Activated naive CD4-positive, alpha-beta T cell treated with anti-CD3 and anti-CD28 coated beads for 36 hours (primary cell): ENCODE measurements at regions not wholly inside any gene's neighbourhood (a gene's known extent, or its start where the extent isn't known, plus 50 kb on each side); places are given as distances from the start of the nearest gene placed in this dataset.
A peak's percentile ranks its signal among the peaks of the same experiment; 100 is the strongest.

Source experiments
- CTCF ChIA-PET: fragments of 350-600 bp; sonication (Branson Sonifier 250); formaldehyde crosslinking; loops from one replicate; lab custom pipeline; 2021; ENCODE audit warnings: antibody characterized with exemption; lab: Charles Lee
- DNase-seq: peaks from one replicate; pipeline ENCODE4 v3.0.0-alpha.2; 2020
- H3K27ac Mint-ChIP-seq: one replicate; pipeline ENCODE4 v1.8.0; 2021; ENCODE audit warnings: mild to moderate bottlenecking, mixed read lengths
- H3K27me3 Mint-ChIP-seq: one replicate; pipeline ENCODE4 v1.8.0; 2021; ENCODE audit warnings: low read depth, mixed read lengths
- H3K36me3 Mint-ChIP-seq: one replicate; pipeline ENCODE4 v1.8.0; 2021; ENCODE audit warnings: low read depth, mixed read lengths
- H3K4me1 Mint-ChIP-seq: one replicate; pipeline ENCODE4 v1.8.0; 2021; ENCODE audit warnings: low read depth, mixed read lengths
- H3K4me3 Mint-ChIP-seq: one replicate; pipeline ENCODE4 v1.8.0; 2021; ENCODE audit warnings: mild to moderate bottlenecking, moderate library complexity, mixed read lengths
- H3K9me3 Mint-ChIP-seq: one replicate; pipeline ENCODE4 v1.8.0; 2021; ENCODE audit warnings: mixed read lengths
- intact Hi-C: fragments of 100-400 bp; cut with micrococcal nuclease; formaldehyde crosslinking; loops from one replicate; pipeline ENCODE4 v1.15.1; 2023

DNA sequence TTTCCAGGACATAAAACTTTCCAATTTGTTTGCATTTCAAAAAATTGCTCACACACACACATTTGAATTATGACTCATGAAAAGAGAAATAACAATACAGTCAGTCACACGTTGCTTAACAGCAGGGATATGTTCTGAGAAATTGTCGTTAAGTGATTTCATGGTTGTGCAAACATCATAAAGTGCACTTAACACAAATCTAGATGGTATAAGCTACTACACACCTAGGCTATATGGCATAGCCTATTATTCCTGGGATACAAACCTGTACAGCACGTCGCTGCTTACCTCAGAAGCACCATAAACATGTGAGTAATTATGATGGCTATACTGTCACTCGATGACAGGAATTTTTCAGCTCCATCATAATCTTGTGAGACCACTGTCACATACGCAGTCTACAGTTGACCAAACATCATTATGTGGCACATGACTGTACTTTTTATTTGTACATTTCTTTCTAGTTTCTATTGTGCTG lies 378.2 kb downstream of the ACTL7B start:
- CTCF ChIA-PET, result interaction anchor here (0.6 kb wide), 1 partner anchor 939 kb away, joined by 4 read pairs; no protein-coding TSS in a partner anchor
- no peak for DNase-seq
- intact Hi-C loops, result loop anchor here (10.0 kb wide), 1 partner anchor 993 kb away; the partner anchor contains the start of gene KLF4
- Mint-ChIP-seq H3K4me3 (no peak overlapping the region), H3K9me3 (no peaks in the 10 kb centered on the region), H3K27ac (no peak overlapping the region), H3K36me3 (no peaks in the 10 kb centered on the region), H3K4me1 (peaks cover 3% of the 10 kb centered on the region), H3K27me3 (no peaks in the 10 kb centered on the region)

DNA sequence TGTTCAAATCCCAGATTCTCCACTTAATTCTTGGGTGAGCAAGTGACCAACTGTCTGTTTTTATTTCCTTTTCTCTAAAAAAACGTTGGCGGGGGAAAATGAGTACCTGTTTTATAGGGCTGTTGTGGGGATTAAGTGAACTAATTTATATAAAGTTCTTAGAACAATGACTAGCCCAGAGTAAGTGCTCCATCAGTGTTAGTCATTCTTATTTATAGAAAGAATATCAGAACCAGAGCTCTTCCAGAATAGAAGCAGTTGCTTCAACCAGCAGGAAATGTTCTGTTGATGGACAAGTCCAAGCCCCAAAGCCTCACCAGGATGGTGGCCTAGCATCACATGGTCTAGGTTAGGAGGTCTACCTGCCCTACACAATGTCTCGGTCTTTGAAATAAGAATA lies 379.2 kb downstream of the ACTL7B start:
- CTCF ChIA-PET, result no interaction called here
- intact Hi-C loops, result loop anchor here (10.0 kb wide), 1 partner anchor 992 kb away; the partner anchor contains the start of gene KLF4
- Mint-ChIP-seq H3K4me3 (no peak overlapping the region), H3K4me1 (peaks cover 3% of the 10 kb centered on the region), H3K27me3 (no peaks in the 10 kb centered on the region), H3K36me3 (no peaks in the 10 kb centered on the region), H3K9me3 (no peaks in the 10 kb centered on the region), H3K27ac (no peak overlapping the region)
- DNase-seq, result no peak

DNA sequence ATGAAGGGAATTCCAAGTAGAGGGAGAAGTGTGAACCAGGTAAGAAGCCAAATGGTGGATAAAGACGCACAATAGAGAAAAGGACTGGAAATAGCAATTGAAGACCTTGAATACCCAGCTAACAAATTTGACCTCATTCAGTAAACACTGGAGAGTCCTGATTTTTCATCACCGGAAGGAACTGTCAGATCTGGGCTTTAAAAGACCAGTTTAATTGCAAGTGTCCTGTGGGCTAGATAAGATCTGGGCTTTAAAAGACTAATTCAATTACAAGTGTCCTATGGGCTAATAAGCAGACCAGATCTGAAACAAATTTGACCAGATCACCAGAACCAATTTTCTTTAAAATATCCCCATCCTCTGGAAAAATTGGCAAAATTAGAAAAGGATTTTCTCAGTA lies 380.0 kb downstream of the ACTL7B start:
- no peaks in the 10 kb centered on the region for H3K36me3 Mint-ChIP-seq
- CTCF ChIA-PET, result no interaction called here
- no peak overlapping the region for H3K27ac Mint-ChIP-seq
- H3K4me1 Mint-ChIP-seq, result peaks cover 3% of the 10 kb centered on the region
- H3K27me3 Mint-ChIP-seq, result no peaks in the 10 kb centered on the region
- no peak overlapping the region for H3K4me3 Mint-ChIP-seq
- DNase-seq, result no peak
- intact Hi-C loops, result loop anchor here (10.0 kb wide), 1 partner anchor 991 kb away; the partner anchor contains the start of gene KLF4
- no peaks in the 10 kb centered on the region for H3K9me3 Mint-ChIP-seq

DNA sequence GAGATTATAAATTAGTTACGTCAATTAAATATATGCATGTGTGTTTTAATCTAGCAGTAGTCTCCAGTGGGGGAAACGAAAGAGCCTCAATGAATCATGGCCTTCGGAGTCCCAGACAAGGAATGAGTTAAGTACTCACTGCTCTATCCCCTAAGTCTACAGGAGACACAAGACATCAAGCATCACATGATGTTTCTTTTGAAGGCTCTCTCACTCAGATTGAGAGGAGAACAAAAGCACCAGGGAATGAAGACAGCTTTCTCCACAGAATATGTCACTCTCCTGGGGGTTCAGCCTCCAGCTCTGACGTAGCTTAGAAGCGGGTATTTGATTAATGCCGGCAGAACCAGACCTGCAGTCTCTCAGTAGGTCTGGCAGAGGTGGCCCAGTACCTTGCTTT lies 381.4 kb downstream of the ACTL7B start:
- Mint-ChIP-seq H3K36me3 (no peaks in the 10 kb centered on the region), H3K9me3 (peaks cover 1% of the 10 kb centered on the region), H3K27me3 (no peaks in the 10 kb centered on the region), H3K4me3 (no peak overlapping the region), H3K27ac (no peak overlapping the region), H3K4me1 (peaks cover 3% of the 10 kb centered on the region)
- no peak for DNase-seq
- intact Hi-C loops, result loop anchor here (10.0 kb wide), 1 partner anchor 990 kb away; the partner anchor contains the start of gene KLF4
- CTCF ChIA-PET, result no interaction called here

DNA sequence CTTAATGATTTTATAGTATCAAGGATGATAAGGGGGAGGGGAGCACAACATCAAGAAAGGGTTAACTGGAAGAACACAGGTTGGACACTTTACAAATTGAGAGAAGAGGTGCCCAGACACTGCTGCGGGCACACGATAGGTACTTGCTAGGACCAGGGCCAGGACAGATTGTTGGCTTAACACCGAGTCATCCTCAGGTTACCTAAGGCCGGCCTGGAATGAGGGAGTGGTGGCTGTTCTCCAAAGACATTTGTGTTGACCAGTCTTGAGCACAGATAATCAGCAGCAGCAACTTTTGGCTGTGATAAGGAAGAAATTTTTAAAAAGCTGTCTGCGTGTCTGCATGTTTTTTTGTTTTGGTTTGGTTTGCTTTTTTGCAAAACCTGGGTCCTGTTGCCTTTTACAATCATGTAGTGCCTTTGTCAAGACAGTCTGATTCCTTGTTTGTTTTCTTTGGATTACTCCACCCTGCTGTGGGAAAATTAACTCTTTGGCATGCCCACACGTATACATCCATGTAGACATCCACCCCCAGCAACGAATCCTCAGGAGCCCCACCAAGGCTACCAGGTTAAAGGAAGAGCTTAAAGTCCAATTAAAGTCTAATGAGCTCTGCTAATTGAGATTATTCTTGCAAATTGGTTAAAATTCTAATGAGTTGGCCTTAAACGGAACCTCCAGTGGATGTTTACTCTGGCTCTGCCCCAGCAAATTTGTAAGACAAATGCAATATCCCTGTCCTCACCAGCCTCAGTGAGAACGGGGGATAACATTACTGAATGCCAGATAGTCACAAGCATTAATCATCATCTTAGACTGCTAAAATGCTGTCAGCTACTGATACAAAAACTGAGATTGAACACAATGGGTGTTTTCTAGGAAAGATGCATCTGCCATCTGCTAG lies 382.3 kb downstream of the ACTL7B start:
- intact Hi-C loops, result loop anchor here (10.0 kb wide), 1 partner anchor 989 kb away; the partner anchor contains the start of gene KLF4
- peaks cover 1% of the 10 kb centered on the region for H3K9me3 Mint-ChIP-seq
- no peaks in the 10 kb centered on the region for H3K4me1 Mint-ChIP-seq
- CTCF ChIA-PET, result no interaction called here
- no peak for DNase-seq
- no peaks in the 10 kb centered on the region for H3K27me3 Mint-ChIP-seq
- no peaks in the 10 kb centered on the region for H3K36me3 Mint-ChIP-seq
- no peak overlapping the region for H3K27ac Mint-ChIP-seq
- no peak overlapping the region for H3K4me3 Mint-ChIP-seq

DNA sequence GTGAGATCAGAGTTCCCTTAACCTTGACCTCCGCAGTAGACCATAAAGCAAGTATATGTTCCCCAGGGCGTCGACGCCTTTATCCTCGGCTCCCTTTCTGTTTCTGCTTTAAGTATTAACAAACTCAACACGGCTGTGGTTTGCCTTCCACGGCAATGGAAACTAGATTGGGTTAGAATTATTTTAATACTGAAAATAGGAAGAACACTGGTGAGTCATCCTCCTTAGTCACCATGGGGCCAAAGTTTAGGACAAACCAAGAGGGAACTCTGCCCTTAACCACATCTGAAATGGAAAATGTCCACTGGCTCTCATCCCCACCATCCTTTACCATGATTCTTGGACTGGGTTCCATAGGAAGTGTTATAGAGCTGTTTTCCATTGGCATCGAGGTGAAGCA lies 386.1 kb downstream of the ACTL7B start:
- Mint-ChIP-seq H3K4me3 (no peak overlapping the region), H3K4me1 (no peaks in the 10 kb centered on the region), H3K27ac (no peak overlapping the region), H3K9me3 (peaks cover 1% of the 10 kb centered on the region), H3K36me3 (no peaks in the 10 kb centered on the region), H3K27me3 (no peaks in the 10 kb centered on the region)
- DNase-seq, result no peak
- intact Hi-C loops, result loop anchor here (5.0 to 10.0 kb wide), 2 partner anchors 98 to 985 kb away; partner anchors contain the start of gene KLF4
- CTCF ChIA-PET, result interaction anchor here (0.9 kb wide), 1 partner anchor 13 kb away, joined by 3 read pairs; no protein-coding TSS in a partner anchor

DNA sequence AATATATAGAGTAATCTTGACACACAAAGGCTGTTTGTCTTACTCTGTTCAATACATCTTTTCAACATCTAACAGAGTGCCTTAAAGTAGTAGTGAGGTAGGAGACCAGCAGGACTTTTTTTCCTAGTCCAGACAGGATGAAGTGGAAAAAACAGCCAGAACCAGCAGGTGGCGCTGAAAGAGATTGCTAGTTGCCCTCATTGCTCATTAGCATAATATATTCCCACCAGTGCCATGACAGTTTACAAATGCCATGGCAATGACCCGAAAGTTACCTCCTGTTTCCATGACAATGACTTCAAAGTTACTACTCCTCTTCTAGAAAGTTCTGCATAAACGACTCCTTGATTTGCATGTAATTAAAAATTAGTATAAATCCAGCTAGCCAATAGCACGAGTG lies 387.4 kb downstream of the ACTL7B start:
- Mint-ChIP-seq H3K36me3 (no peaks in the 10 kb centered on the region), H3K27me3 (no peaks in the 10 kb centered on the region), H3K9me3 (peaks cover 1% of the 10 kb centered on the region), H3K4me3 (no peak overlapping the region), H3K4me1 (no peaks in the 10 kb centered on the region), H3K27ac (no peak overlapping the region)
- intact Hi-C loops, result loop anchor here (5.0 kb wide), 1 partner anchor 99 kb away; no protein-coding TSS in a partner anchor
- CTCF ChIA-PET, result interaction anchor here (1.6 kb wide), 1 partner anchor 97 kb away, joined by 3 read pairs; no protein-coding TSS in a partner anchor
- peak; percentile 53 for DNase-seq

DNA sequence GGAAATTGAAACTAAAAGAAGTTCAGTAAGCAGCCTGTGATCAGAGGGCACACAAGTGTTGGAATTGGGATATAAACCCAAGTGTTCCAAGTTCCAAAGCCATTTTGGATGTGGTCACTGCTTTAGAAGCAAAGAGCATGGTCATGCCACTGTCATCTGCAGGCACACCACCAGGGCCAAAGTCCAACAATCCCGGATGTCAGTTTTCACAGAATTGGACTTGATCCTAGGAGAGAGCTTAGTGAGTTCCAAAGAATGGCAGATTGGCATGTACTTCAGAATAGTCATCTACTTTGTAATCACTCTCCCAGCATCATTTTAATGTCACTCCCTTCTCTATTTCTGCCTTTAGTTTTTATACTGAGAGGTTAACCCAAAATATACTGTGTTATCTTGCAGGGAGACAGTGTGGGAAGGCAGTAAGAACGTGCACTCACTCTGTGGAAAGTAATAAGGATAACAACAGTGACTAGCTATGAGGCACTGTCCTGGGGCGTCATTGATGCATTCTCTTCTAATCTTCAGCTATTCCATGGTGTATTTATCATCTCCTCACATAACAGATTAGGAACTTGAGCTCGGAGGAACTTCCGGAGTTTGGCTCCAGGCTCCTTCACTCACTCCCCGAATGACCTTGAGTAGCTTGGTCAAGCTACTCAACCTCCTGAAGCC lies 388.0 kb downstream of the ACTL7B start:
- DNase-seq, result no peak
- intact Hi-C loops, result loop anchor here (5.0 kb wide), 1 partner anchor 100 kb away; no protein-coding TSS in a partner anchor
- Mint-ChIP-seq H3K4me3 (no peak overlapping the region), H3K4me1 (no peaks in the 10 kb centered on the region), H3K9me3 (peaks cover 1% of the 10 kb centered on the region), H3K36me3 (no peaks in the 10 kb centered on the region), H3K27ac (no peak overlapping the region), H3K27me3 (no peaks in the 10 kb centered on the region)
- CTCF ChIA-PET, result interaction anchor here (1.6 kb wide), 1 partner anchor 98 kb away, joined by 3 read pairs; no protein-coding TSS in a partner anchor

DNA sequence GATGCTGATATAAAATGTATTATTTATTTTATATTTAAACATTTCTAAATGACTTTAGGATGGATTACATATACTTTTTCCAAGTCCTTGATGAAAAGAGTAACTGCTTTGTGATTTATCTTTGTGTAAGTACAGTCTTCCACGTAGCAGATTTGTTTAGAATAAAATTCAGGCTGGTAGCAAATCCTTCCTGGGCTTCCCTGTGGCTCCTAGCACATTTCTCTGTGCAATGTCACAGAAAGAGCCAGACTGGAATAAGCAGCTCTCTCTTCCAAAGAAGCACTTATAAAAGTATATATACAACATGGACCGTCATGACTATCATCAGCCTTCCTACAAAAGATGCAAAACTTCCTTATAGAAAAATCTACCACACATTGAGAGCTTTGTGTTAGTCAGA lies 388.6 kb downstream of the ACTL7B start:
- intact Hi-C loops, result loop anchor here (5.0 kb wide), 1 partner anchor 100 kb away; no protein-coding TSS in a partner anchor
- CTCF ChIA-PET, result no interaction called here
- no peaks in the 10 kb centered on the region for H3K4me1 Mint-ChIP-seq
- DNase-seq, result no peak
- H3K27me3 Mint-ChIP-seq, result no peaks in the 10 kb centered on the region
- no peak overlapping the region for H3K4me3 Mint-ChIP-seq
- H3K9me3 Mint-ChIP-seq, result peaks cover 1% of the 10 kb centered on the region
- no peaks in the 10 kb centered on the region for H3K36me3 Mint-ChIP-seq
- no peak overlapping the region for H3K27ac Mint-ChIP-seq

DNA sequence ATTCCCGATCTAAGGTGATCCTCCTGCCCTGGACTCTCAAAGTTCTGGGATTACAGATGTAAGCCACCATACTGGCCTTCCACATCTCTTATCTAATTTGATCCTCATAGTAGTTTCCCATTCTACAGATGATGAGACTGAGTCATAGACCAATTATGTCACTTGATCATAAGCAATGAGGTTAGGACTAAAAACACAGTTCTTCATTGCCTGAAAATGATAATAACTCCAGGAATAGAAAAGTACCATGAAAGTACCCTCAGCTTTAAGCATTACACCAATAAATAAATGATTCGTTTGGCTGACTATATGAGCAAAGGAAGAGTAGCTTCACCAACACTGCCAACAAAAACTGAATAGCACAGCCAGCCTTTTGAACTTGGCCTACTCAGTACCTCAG lies 389.5 kb downstream of the ACTL7B start:
- H3K27me3 Mint-ChIP-seq, result no peaks in the 10 kb centered on the region
- CTCF ChIA-PET, result no interaction called here
- H3K9me3 Mint-ChIP-seq, result peaks cover 1% of the 10 kb centered on the region
- intact Hi-C loops, result loop anchor here (5.0 kb wide), 1 partner anchor 101 kb away; no protein-coding TSS in a partner anchor
- H3K4me1 Mint-ChIP-seq, result no peaks in the 10 kb centered on the region
- no peak overlapping the region for H3K27ac Mint-ChIP-seq
- no peak overlapping the region for H3K4me3 Mint-ChIP-seq
- H3K36me3 Mint-ChIP-seq, result no peaks in the 10 kb centered on the region
- DNase-seq, result no peak

DNA sequence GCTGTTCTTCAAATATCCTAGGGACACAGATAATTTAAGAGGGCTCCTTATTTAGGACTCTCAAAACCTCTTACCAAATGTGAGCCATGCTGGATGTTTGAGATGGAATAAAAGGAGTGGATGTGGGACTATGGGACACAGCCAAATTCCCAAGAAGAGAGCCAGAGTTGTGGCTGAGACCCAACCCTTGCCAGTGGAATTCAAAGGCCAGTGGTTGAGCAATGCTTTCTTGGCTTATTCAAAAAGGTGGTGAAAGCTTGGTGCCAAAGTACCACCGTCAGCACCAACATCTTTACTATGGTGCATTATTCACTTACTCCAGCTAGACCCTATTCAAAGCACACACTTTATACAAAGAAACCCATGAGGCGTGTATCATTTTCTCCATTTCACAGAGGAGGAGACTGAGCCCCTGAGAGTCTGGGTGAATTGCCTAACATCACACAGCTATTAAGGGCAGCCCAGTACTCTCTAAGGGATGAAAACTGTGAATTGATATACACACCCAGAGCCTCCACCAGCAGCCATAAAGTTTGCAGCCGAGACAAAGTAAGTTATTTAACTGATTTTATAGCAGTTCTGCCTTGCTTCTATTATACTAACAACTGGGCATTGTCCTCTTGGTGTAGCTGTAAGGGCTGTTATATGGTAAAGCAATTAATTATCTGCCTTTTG lies 391.7 kb downstream of the ACTL7B start:
- intact Hi-C loops, result no loop called here
- no peak for DNase-seq
- Mint-ChIP-seq H3K4me3 (no peak overlapping the region), H3K27me3 (no peaks in the 10 kb centered on the region), H3K36me3 (no peaks in the 10 kb centered on the region), H3K4me1 (no peaks in the 10 kb centered on the region), H3K27ac (no peak overlapping the region), H3K9me3 (no peaks in the 10 kb centered on the region)
- CTCF ChIA-PET, result no interaction called here
